GM23338 (cell line): ENCODE measurements at regions not wholly inside any gene's neighbourhood (a gene's known extent, or its start where the extent isn't known, plus 50 kb on each side); places are given as distances from the start of the nearest gene placed in this dataset.

Experiments used
- ATAC-seq: fragments of 200-7000 bp; cut with Tn5 transposase; 3 replicates; pipeline ENCODE4 v1.9.1; 2020
- DNase-seq: peaks from one replicate; pipeline ENCODE4 v3.0.0-alpha.2; 2015; ENCODE audit warnings: low spot score
- H2AFZ ChIP-seq: fragments of 200-600 bp; sonication (generic); 2 replicates; pipeline ENCODE4 v1.8.0; 2016; ENCODE audit warnings: antibody characterized with exemption, mild to moderate bottlenecking, moderate library complexity
- H3F3A ChIP-seq: fragments of 200-600 bp; sonication (generic); replicated peaks from 2 replicates; pipeline ENCODE4 v1.8.0; 2017; ENCODE audit warnings: antibody characterized with exemption, mixed run types, low read depth
- H3K27ac ChIP-seq: fragments of 200-600 bp; sonication (generic); 2 replicates; pipeline ENCODE4 v1.6.1; 2016; ENCODE audit warnings: low read depth
- H3K27me3 ChIP-seq: fragments of 200-600 bp; sonication (generic); 2 replicates; pipeline ENCODE4 v1.8.0; 2016; ENCODE audit warnings: mild to moderate bottlenecking, mixed run types, moderate library complexity; ENCODE audit not compliant: insufficient read depth
- H3K36me3 ChIP-seq: fragments of 200-600 bp; sonication (generic); 2 replicates; pipeline ENCODE4 v1.8.0; 2016; ENCODE audit warnings: mild to moderate bottlenecking; ENCODE audit not compliant: insufficient read depth
- H3K4me1 ChIP-seq: fragments of 200-600 bp; sonication (generic); 2 replicates; pipeline ENCODE4 v1.8.0; 2016; ENCODE audit warnings: mild to moderate bottlenecking, moderate library complexity; ENCODE audit not compliant: insufficient read depth
- H3K4me2 ChIP-seq: fragments of 200-600 bp; sonication (generic); 2 replicates; pipeline ENCODE4 v1.7.1; 2017; ENCODE audit warnings: mixed run types
- H3K4me3 ChIP-seq: fragments of 200-600 bp; sonication (generic); 2 replicates; pipeline ENCODE4 v1.6.1; 2016; ENCODE audit warnings: mixed run types
- H3K79me2 ChIP-seq: fragments of 200-600 bp; sonication (generic); replicated peaks from 2 replicates; pipeline ENCODE4 v1.8.0; 2017; ENCODE audit warnings: mild to moderate bottlenecking; ENCODE audit not compliant: insufficient read depth
- H3K9me2 ChIP-seq: fragments of 200-600 bp; sonication (generic); 2 replicates; pipeline ENCODE4 v1.8.0; 2017; ENCODE audit not compliant: insufficient read depth
- H4K20me1 ChIP-seq: fragments of 200-600 bp; sonication (generic); replicated peaks from 2 replicates; pipeline ENCODE4 v1.8.0; 2017; ENCODE audit warnings: mild to moderate bottlenecking; ENCODE audit not compliant: insufficient read depth
- H3K27ac Mint-ChIP-seq: 2 replicates; pipeline ENCODE4 v1.8.0; 2020; ENCODE audit warnings: inconsistent platforms, mild to moderate bottlenecking, moderate library complexity, mixed read lengths
- H3K27me3 Mint-ChIP-seq: 3 replicates; pipeline ENCODE4 v1.8.0; 2022; ENCODE audit warnings: low read depth, mild to moderate bottlenecking, moderate library complexity, mixed read lengths, inconsistent platforms; ENCODE audit not compliant: insufficient read depth, poor library complexity
- H3K36me3 Mint-ChIP-seq: 3 replicates; pipeline ENCODE4 v1.8.0; 2021; ENCODE audit warnings: low read depth, mild to moderate bottlenecking, inconsistent platforms, moderate library complexity, mixed read lengths
- H3K4me1 Mint-ChIP-seq: 3 replicates; pipeline ENCODE4 v1.8.0; 2020; ENCODE audit warnings: mild to moderate bottlenecking, inconsistent platforms, mixed read lengths
- H3K4me3 Mint-ChIP-seq: 3 replicates; pipeline ENCODE4 v1.8.0; 2021; ENCODE audit warnings: moderate library complexity, mild to moderate bottlenecking, inconsistent platforms, mixed read lengths
- H3K9me3 Mint-ChIP-seq: 3 replicates; pipeline ENCODE4 v1.8.0; 2020; ENCODE audit warnings: moderate library complexity, mild to moderate bottlenecking, inconsistent platforms, mixed read lengths
- CREB1 ChIP-seq: fragments of 250-450 bp; sonication (Bioruptor Pico); IDR thresholded peaks from 2 replicates; pipeline ENCODE4 v1.5.0; 2020; ENCODE audit warnings: low read depth, mild to moderate bottlenecking, moderate library complexity
- EZH2 ChIP-seq: fragments of 200-600 bp; sonication (generic); IDR thresholded peaks from one replicate; pipeline ENCODE4 v1.8.0; 2017; ENCODE audit warnings: antibody characterized with exemption, mild to moderate bottlenecking, low read depth; ENCODE audit not compliant: unreplicated experiment
- EZH2phosphoT487 ChIP-seq: fragments of 200-600 bp; sonication (generic); IDR thresholded peaks from one replicate; pipeline ENCODE4 v1.8.1; 2018; ENCODE audit warnings: antibody characterized with exemption; ENCODE audit not compliant: unreplicated experiment
- JUNB ChIP-seq: IDR thresholded peaks from one replicate; pipeline ENCODE4 v1.6.1; 2016; ENCODE audit warnings: antibody characterized with exemption; ENCODE audit not compliant: unreplicated experiment
- NANOG ChIP-seq: IDR thresholded peaks from 2 replicates; pipeline ENCODE4 v1.6.1; 2016; ENCODE audit warnings: antibody characterized with exemption, borderline replicate concordance
- POLR2AphosphoS5 ChIP-seq: IDR thresholded peaks from 2 replicates; pipeline ENCODE4 v1.6.1; 2016; ENCODE audit warnings: antibody characterized with exemption, low read depth
- STAT1 ChIP-seq: IDR thresholded peaks from one replicate; pipeline ENCODE4 v1.6.1; 2016; ENCODE audit warnings: antibody characterized with exemption; ENCODE audit not compliant: unreplicated experiment
- ZNF114 ChIP-seq: fragments of 250-450 bp; sonication (Bioruptor Pico); IDR thresholded peaks from 2 replicates; pipeline ENCODE4 v1.5.0; 2020; ENCODE audit warnings: mild to moderate bottlenecking, moderate library complexity
- ZNF331 ChIP-seq: fragments of 250-450 bp; sonication (Bioruptor Pico); IDR thresholded peaks from 2 replicates; pipeline ENCODE4 v1.5.0; 2020; ENCODE audit warnings: low read depth, mild to moderate bottlenecking, moderate library complexity
- TF ChIP-seq, protein P1 (sequence below): IDR thresholded peaks from 2 replicates; pipeline ENCODE4 v1.6.1; 2016; ENCODE audit warnings: antibody characterized with exemption
- TF ChIP-seq, protein P2 (sequence below): IDR thresholded peaks from one replicate; pipeline ENCODE4 v1.6.1; 2018; ENCODE audit warnings: antibody characterized with exemption; ENCODE audit not compliant: unreplicated experiment
- TF ChIP-seq, protein P3 (sequence below): fragments of 250-450 bp; sonication (Bioruptor Pico); IDR thresholded peaks from 2 replicates; pipeline ENCODE4 v1.5.0; 2020; ENCODE audit warnings: mild to moderate bottlenecking, moderate library complexity
- TF ChIP-seq, protein P4 (sequence below), 2 experiments: fragments of 200-600 bp in 1 of 2; sonication (generic) in 1 of 2; conservative IDR thresholded peaks; 2 replicates each; pipeline versions ENCODE4 v1.5.1 to v1.6.1; 2016 to 2017; ENCODE audit warnings: antibody characterized with exemption in 2 of 2, low read depth in 2 of 2, mild to moderate bottlenecking in 2 of 2, moderate library complexity in 1 of 2

DNA sequence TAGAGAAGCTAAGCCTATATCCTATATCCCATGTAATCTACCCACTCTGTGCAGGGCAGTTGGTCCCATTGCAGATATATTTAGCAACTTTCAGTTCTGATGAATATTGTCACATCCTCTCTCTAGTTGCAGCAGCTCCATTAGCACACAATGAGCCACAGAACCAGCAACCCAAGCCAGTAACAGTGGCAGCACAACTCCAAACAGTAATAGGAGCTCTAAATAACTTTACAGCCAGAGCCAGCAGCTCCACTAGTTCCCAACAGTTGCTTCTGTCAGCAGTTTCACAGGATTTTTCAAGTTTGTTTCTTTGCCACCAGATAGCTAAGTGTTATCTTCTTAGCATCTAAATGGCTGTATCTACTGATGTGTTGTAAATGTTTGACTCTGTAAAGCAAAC lies 490.8 kb downstream of the HTR1B start:
- no peak overlapping the region for H2AFZ ChIP-seq
- Mint-ChIP-seq H3K4me1 (no peaks in the 10 kb centered on the region), H3K27me3 (no peaks in the 10 kb centered on the region), H3K9me3 (peaks cover 2% of the 10 kb centered on the region; the same call in 1 of the 3 replicates), H3K4me3 (no peak overlapping the region), H3K36me3 (no peaks in the 10 kb centered on the region), H3K27ac (no peak overlapping the region)
- H3K4me1 ChIP-seq: peaks cover 7% of the 10 kb centered on the region; the same call in 1 of the 2 replicates
- no peak overlapping the region for H3K4me3 ChIP-seq
- H3K27me3 ChIP-seq: no peaks in the 10 kb centered on the region
- no peaks in the 10 kb centered on the region; the same call in 1 of the 2 replicates for H3K9me2 ChIP-seq
- TF ChIP-seq, protein P1, sequence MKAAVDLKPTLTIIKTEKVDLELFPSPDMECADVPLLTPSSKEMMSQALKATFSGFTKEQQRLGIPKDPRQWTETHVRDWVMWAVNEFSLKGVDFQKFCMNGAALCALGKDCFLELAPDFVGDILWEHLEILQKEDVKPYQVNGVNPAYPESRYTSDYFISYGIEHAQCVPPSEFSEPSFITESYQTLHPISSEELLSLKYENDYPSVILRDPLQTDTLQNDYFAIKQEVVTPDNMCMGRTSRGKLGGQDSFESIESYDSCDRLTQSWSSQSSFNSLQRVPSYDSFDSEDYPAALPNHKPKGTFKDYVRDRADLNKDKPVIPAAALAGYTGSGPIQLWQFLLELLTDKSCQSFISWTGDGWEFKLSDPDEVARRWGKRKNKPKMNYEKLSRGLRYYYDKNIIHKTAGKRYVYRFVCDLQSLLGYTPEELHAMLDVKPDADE: no peak
- TF ChIP-seq EZH2phosphoT487: no peak
- TF ChIP-seq, protein P2, sequence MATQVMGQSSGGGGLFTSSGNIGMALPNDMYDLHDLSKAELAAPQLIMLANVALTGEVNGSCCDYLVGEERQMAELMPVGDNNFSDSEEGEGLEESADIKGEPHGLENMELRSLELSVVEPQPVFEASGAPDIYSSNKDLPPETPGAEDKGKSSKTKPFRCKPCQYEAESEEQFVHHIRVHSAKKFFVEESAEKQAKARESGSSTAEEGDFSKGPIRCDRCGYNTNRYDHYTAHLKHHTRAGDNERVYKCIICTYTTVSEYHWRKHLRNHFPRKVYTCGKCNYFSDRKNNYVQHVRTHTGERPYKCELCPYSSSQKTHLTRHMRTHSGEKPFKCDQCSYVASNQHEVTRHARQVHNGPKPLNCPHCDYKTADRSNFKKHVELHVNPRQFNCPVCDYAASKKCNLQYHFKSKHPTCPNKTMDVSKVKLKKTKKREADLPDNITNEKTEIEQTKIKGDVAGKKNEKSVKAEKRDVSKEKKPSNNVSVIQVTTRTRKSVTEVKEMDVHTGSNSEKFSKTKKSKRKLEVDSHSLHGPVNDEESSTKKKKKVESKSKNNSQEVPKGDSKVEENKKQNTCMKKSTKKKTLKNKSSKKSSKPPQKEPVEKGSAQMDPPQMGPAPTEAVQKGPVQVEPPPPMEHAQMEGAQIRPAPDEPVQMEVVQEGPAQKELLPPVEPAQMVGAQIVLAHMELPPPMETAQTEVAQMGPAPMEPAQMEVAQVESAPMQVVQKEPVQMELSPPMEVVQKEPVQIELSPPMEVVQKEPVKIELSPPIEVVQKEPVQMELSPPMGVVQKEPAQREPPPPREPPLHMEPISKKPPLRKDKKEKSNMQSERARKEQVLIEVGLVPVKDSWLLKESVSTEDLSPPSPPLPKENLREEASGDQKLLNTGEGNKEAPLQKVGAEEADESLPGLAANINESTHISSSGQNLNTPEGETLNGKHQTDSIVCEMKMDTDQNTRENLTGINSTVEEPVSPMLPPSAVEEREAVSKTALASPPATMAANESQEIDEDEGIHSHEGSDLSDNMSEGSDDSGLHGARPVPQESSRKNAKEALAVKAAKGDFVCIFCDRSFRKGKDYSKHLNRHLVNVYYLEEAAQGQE: no peak
- no peak for TF ChIP-seq ZNF331 (CRISPR knock-in tag)
- TF ChIP-seq, protein P3, sequence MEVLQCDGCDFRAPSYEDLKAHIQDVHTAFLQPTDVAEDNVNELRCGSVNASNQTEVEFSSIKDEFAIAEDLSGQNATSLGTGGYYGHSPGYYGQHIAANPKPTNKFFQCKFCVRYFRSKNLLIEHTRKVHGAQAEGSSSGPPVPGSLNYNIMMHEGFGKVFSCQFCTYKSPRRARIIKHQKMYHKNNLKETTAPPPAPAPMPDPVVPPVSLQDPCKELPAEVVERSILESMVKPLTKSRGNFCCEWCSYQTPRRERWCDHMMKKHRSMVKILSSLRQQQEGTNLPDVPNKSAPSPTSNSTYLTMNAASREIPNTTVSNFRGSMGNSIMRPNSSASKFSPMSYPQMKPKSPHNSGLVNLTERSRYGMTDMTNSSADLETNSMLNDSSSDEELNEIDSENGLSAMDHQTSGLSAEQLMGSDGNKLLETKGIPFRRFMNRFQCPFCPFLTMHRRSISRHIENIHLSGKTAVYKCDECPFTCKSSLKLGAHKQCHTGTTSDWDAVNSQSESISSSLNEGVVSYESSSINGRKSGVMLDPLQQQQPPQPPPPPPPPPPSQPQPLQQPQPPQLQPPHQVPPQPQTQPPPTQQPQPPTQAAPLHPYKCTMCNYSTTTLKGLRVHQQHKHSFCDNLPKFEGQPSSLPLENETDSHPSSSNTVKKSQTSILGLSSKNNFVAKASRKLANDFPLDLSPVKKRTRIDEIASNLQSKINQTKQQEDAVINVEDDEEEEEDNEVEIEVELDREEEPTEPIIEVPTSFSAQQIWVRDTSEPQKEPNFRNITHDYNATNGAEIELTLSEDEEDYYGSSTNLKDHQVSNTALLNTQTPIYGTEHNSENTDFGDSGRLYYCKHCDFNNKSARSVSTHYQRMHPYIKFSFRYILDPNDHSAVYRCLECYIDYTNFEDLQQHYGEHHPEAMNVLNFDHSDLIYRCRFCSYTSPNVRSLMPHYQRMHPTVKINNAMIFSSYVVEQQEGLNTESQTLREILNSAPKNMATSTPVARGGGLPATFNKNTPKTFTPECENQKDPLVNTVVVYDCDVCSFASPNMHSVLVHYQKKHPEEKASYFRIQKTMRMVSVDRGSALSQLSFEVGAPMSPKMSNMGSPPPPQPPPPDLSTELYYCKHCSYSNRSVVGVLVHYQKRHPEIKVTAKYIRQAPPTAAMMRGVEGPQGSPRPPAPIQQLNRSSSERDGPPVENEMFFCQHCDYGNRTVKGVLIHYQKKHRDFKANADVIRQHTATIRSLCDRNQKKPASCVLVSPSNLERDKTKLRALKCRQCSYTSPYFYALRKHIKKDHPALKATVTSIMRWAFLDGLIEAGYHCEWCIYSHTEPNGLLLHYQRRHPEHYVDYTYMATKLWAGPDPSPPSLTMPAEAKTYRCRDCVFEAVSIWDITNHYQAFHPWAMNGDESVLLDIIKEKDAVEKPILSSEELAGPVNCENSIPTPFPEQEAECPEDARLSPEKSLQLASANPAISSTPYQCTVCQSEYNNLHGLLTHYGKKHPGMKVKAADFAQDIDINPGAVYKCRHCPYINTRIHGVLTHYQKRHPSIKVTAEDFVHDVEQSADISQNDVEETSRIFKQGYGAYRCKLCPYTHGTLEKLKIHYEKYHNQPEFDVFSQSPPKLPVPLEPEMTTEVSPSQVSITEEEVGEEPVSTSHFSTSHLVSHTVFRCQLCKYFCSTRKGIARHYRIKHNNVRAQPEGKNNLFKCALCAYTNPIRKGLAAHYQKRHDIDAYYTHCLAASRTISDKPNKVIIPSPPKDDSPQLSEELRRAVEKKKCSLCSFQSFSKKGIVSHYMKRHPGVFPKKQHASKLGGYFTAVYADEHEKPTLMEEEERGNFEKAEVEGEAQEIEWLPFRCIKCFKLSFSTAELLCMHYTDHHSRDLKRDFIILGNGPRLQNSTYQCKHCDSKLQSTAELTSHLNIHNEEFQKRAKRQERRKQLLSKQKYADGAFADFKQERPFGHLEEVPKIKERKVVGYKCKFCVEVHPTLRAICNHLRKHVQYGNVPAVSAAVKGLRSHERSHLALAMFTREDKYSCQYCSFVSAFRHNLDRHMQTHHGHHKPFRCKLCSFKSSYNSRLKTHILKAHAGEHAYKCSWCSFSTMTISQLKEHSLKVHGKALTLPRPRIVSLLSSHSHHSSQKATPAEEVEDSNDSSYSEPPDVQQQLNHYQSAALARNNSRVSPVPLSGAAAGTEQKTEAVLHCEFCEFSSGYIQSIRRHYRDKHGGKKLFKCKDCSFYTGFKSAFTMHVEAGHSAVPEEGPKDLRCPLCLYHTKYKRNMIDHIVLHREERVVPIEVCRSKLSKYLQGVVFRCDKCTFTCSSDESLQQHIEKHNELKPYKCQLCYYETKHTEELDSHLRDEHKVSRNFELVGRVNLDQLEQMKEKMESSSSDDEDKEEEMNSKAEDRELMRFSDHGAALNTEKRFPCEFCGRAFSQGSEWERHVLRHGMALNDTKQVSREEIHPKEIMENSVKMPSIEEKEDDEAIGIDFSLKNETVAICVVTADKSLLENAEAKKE (CRISPR knock-in tag): no peak
- TF ChIP-seq ZNF114 (CRISPR knock-in tag): no peak
- TF ChIP-seq NANOG: no peak
- TF ChIP-seq, protein P4, sequence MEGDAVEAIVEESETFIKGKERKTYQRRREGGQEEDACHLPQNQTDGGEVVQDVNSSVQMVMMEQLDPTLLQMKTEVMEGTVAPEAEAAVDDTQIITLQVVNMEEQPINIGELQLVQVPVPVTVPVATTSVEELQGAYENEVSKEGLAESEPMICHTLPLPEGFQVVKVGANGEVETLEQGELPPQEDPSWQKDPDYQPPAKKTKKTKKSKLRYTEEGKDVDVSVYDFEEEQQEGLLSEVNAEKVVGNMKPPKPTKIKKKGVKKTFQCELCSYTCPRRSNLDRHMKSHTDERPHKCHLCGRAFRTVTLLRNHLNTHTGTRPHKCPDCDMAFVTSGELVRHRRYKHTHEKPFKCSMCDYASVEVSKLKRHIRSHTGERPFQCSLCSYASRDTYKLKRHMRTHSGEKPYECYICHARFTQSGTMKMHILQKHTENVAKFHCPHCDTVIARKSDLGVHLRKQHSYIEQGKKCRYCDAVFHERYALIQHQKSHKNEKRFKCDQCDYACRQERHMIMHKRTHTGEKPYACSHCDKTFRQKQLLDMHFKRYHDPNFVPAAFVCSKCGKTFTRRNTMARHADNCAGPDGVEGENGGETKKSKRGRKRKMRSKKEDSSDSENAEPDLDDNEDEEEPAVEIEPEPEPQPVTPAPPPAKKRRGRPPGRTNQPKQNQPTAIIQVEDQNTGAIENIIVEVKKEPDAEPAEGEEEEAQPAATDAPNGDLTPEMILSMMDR (conservative IDR thresholded peaks at IDR 0.05; ENCODE audit: low read depth in 2 of 2): no peak
- no peak for TF ChIP-seq EZH2
- no peak for TF ChIP-seq POLR2AphosphoS5
- no peak for TF ChIP-seq JUNB
- TF ChIP-seq STAT1: no peak
- TF ChIP-seq CREB1 (CRISPR knock-in tag): no peak
- no peaks in the 10 kb centered on the region for H3K79me2 ChIP-seq
- H4K20me1 ChIP-seq: no peaks in the 10 kb centered on the region
- no peaks in the 10 kb centered on the region for H3K36me3 ChIP-seq
- no peaks in the 10 kb centered on the region for H3F3A ChIP-seq
- no peak overlapping the region for H3K27ac ChIP-seq
- DNase-seq: no peak
- no peak for ATAC-seq
- no peak overlapping the region for H3K4me2 ChIP-seq
